B cell (primary cell): ENCODE measurements at regions not wholly inside any gene's neighbourhood (a gene's known extent, or its start where the extent isn't known, plus 50 kb on each side); places are given as distances from the start of the nearest gene placed in this dataset.

Experiments used
- ATAC-seq: fragments of 200-7000 bp; cut with Tn5 transposase; one replicate; pipeline ENCODE4 v1.10.0; 2021; ENCODE audit warnings: low read depth, mild to moderate bottlenecking, moderate number of reproducible peaks, moderate library complexity
- CTCF ChIA-PET: fragments of 350-600 bp; sonication (Branson Sonifier 250); formaldehyde crosslinking; loops from one replicate; lab custom pipeline; 2021; ENCODE audit warnings: antibody characterized with exemption, inconsistent platforms; lab: Charles Lee
- POLR2A ChIA-PET: fragments of 350-600 bp; sonication (Branson Sonifier 250); formaldehyde crosslinking; loops from one replicate; lab custom pipeline; 2021; ENCODE audit warnings: antibody characterized with exemption; lab: Charles Lee
- DNase-seq: peaks from one replicate; pipeline ENCODE4 v3.0.0; 2013
- H2AFZ ChIP-seq: 2 replicates; pipeline ENCODE4 v1.6.1; 2012; ENCODE audit warnings: mild to moderate bottlenecking, low read depth, low read length; ENCODE audit not compliant: insufficient read depth, poor library complexity, severe bottlenecking
- H3K27ac ChIP-seq, 2 donors: 1 replicate in 1 of 2; 2 replicates in 1 of 2; pipeline ENCODE4 v1.5.1; 2012 to 2013; ENCODE audit warnings: low read length in 2 of 2, mild to moderate bottlenecking in 2 of 2, moderate library complexity in 1 of 2
- H3K27me3 ChIP-seq, 4 experiments: fragments of 200-600 bp in 1 of 4; sonication (generic) in 1 of 4; replicated peaks in 1 of 4; 1 replicate in 2 of 4; 2 replicates in 2 of 4; pipeline versions ENCODE4 v1.6.1 to v1.7.0; 2013 to 2016; ENCODE audit warnings: low read length in 3 of 4, mild to moderate bottlenecking in 2 of 4, mixed read lengths in 1 of 4, moderate library complexity in 1 of 4; ENCODE audit not compliant: insufficient read depth in 4 of 4, control insufficient read depth in 3 of 4; ENCODE audit errors: control extremely low read depth in 1 of 4
- H3K36me3 ChIP-seq, 2 experiments: replicated peaks in 1 of 2; 1 replicate in 1 of 2; 2 replicates in 1 of 2; pipeline versions ENCODE4 v1.6.1 to v1.7.1; 2013; ENCODE audit warnings: low read length in 1 of 2; ENCODE audit not compliant: insufficient read depth in 2 of 2, control insufficient read depth in 1 of 2; ENCODE audit errors: control extremely low read depth in 1 of 2, extremely low read depth in 1 of 2
- H3K4me1 ChIP-seq, 2 donors: fragments of 200-600 bp in 1 of 2; sonication (generic) in 1 of 2; 1 replicate in 1 of 2; 2 replicates in 1 of 2; pipeline versions ENCODE4 v1.5.1 to v1.6.1; 2013 to 2017; ENCODE audit warnings: low read length in 2 of 2; ENCODE audit not compliant: control insufficient read depth in 2 of 2, insufficient read depth in 2 of 2
- H3K4me2 ChIP-seq: replicated peaks from 2 replicates; pipeline ENCODE3; 2012; ENCODE audit warnings: mild to moderate bottlenecking, low read depth, low read length; ENCODE audit not compliant: poor library complexity, severe bottlenecking
- H3K4me3 ChIP-seq, 5 experiments: fragments of 200-600 bp in 1 of 5; sonication (generic) in 1 of 5; 1 replicate in 3 of 5; 2 replicates in 2 of 5; pipeline versions ENCODE4 v1.5.1 to v1.7.0; 2011 to 2016; ENCODE audit warnings: low read length in 4 of 5, mild to moderate bottlenecking in 4 of 5, low read depth in 2 of 5, control low read depth in 1 of 5, moderate library complexity in 1 of 5; ENCODE audit not compliant: insufficient read depth in 1 of 5; ENCODE audit errors: control extremely low read depth in 1 of 5, extremely low read depth in 1 of 5
- H3K79me2 ChIP-seq: fragments of 200-600 bp; sonication (generic); one replicate; pipeline ENCODE4 v1.6.0; 2016; ENCODE audit warnings: low read length; ENCODE audit not compliant: control insufficient read depth, insufficient read depth
- H3K9ac ChIP-seq: fragments of 200-600 bp; sonication (generic); 2 replicates; pipeline ENCODE4 v1.6.1; 2017; ENCODE audit warnings: mild to moderate bottlenecking, low read length, moderate library complexity
- H3K9me3 ChIP-seq, 3 donors: one replicate each; pipeline versions ENCODE4 v1.6.1 to v1.7.1; 2013; ENCODE audit warnings: low read length in 2 of 3; ENCODE audit not compliant: control insufficient read depth in 2 of 3, insufficient read depth in 1 of 3; ENCODE audit errors: control extremely low read depth in 1 of 3
- H4K20me1 ChIP-seq: 2 replicates; pipeline ENCODE4 v1.6.0; 2012; ENCODE audit warnings: mild to moderate bottlenecking, low read length; ENCODE audit not compliant: insufficient read depth, control insufficient read depth, poor library complexity, severe bottlenecking
- H3K27ac Mint-ChIP-seq: one replicate; pipeline ENCODE4 v1.8.0; 2021; ENCODE audit warnings: mixed read lengths
- H3K27me3 Mint-ChIP-seq: one replicate; pipeline ENCODE4 v1.8.0; 2021; ENCODE audit warnings: mixed read lengths
- H3K4me1 Mint-ChIP-seq: one replicate; pipeline ENCODE4 v1.8.0; 2021; ENCODE audit warnings: mixed read lengths
- H3K4me3 Mint-ChIP-seq: one replicate; pipeline ENCODE4 v1.8.0; 2021; ENCODE audit warnings: mixed read lengths
- H3K9me3 Mint-ChIP-seq: one replicate; pipeline ENCODE4 v1.8.0; 2022; ENCODE audit warnings: mixed read lengths; ENCODE audit not compliant: insufficient read depth
- EZH2 ChIP-seq: IDR thresholded peaks from 2 replicates; pipeline ENCODE4 v1.6.1; 2012; ENCODE audit warnings: borderline replicate concordance, low read depth, mild to moderate bottlenecking, moderate library complexity, low read length; ENCODE audit not compliant: insufficient read depth, poor library complexity, severe bottlenecking
- WGBS: methylation state at CpG from one replicate; pipeline ENCODE4 v1.1.5; 2013; ENCODE audit warnings: missing lambda C conversion rate; ENCODE audit not compliant: insufficient coverage; 5-methylcytosine and 5-hydroxymethylcytosine counted together
- intact Hi-C: fragments of 100-400 bp; cut with micrococcal nuclease; formaldehyde crosslinking; loops from one replicate; pipeline ENCODE4 v1.10.0; 2022
- TF ChIP-seq, protein P1 (sequence below): fragments of 200-600 bp; IDR thresholded peaks from one replicate; pipeline ENCODE4 v1.8.0; 2022; ENCODE audit warnings: antibody characterized with exemption, mild to moderate bottlenecking

DNA sequence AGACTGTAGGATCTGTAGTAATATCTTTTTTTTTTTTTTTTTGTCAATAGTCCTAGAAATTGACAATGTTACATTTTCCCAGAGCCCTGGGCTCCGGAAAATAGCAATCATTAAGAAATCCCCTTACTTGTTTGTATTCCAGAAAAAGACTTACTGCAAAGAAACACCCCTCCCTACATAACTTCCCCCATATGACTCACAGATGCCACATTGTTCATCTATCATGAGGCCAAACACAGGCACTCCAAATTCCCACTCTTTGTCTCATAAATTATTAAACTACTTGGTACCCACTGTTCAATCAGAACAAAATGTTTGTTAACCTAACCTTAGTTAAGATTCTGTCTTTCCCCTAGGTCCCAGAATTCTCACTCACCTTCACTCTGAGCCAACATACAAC, 53.5 kb downstream of the TEX51 start:
- WGBS = 100% methylated on average over 1 of the region's 1 CpG
- Mint-ChIP-seq H3K4me1 (no peaks in the 10 kb centered on the region), H3K9me3 (no peaks in the 10 kb centered on the region), H3K27me3 (peaks cover 24% of the 10 kb centered on the region), H3K27ac (no peak overlapping the region), H3K4me3 (no peak overlapping the region)
- no peaks in the 10 kb centered on the region for H3K9me3 ChIP-seq
- peaks cover 0 to 12% (median 0%) of the 10 kb centered on the region in 4 experiments for H3K27me3 ChIP-seq
- no peak for TF ChIP-seq EZH2
- TF ChIP-seq, protein P1, sequence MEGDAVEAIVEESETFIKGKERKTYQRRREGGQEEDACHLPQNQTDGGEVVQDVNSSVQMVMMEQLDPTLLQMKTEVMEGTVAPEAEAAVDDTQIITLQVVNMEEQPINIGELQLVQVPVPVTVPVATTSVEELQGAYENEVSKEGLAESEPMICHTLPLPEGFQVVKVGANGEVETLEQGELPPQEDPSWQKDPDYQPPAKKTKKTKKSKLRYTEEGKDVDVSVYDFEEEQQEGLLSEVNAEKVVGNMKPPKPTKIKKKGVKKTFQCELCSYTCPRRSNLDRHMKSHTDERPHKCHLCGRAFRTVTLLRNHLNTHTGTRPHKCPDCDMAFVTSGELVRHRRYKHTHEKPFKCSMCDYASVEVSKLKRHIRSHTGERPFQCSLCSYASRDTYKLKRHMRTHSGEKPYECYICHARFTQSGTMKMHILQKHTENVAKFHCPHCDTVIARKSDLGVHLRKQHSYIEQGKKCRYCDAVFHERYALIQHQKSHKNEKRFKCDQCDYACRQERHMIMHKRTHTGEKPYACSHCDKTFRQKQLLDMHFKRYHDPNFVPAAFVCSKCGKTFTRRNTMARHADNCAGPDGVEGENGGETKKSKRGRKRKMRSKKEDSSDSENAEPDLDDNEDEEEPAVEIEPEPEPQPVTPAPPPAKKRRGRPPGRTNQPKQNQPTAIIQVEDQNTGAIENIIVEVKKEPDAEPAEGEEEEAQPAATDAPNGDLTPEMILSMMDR = no peak
- ATAC-seq (no peak), DNase-seq (no peak)
- H3K4me1 ChIP-seq = no peaks in the 10 kb centered on the region
- no peaks in the 10 kb centered on the region for H4K20me1 ChIP-seq
- H3K9ac ChIP-seq = no peak overlapping the region
- CTCF ChIA-PET = no interaction called here
- POLR2A ChIA-PET = no interaction called here
- no peak overlapping the region for H3K4me3 ChIP-seq
- H3K36me3 ChIP-seq = no peaks in the 10 kb centered on the region
- no peak overlapping the region for H3K4me2 ChIP-seq
- no peaks in the 10 kb centered on the region for H3K79me2 ChIP-seq
- no peak overlapping the region for H3K27ac ChIP-seq
- no peak overlapping the region for H2AFZ ChIP-seq
- intact Hi-C loops = no loop called here

DNA sequence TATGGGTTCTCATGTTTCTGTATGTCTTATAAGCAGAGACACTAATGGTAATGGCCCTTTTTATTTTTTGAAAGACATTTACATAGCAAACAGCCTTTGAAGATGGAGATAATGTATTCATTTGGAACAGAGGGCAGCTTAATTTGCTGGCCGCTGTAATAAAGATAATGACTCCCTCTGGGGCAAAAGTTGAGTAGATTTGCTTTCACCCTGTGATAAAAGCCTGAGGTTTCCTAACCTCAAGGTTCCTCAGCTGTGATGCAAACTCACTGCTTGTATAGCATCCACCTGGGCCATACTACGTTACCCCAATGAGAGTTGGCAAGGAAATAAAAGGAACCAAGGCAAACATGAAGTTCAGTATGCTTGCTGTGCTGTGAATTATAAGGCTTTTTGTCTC, 54.8 kb downstream of the TEX51 start:
- Histone ChIP-seq H3K4me1 (no peaks in the 10 kb centered on the region), H3K27me3 (peaks cover 0 to 12% (median 0%) of the 10 kb centered on the region in 4 experiments), H3K27ac (no peak overlapping the region), H3K9me3 (no peaks in the 10 kb centered on the region), H3K4me2 (no peak overlapping the region), H2AFZ (no peak overlapping the region), H3K79me2 (no peaks in the 10 kb centered on the region), H3K9ac (no peak overlapping the region), H3K36me3 (no peaks in the 10 kb centered on the region), H4K20me1 (no peaks in the 10 kb centered on the region), H3K4me3 (no peak overlapping the region)
- Mint-ChIP-seq H3K9me3 (no peaks in the 10 kb centered on the region), H3K4me3 (no peak overlapping the region), H3K27me3 (peaks cover 33% of the 10 kb centered on the region), H3K27ac (no peak overlapping the region), H3K4me1 (no peaks in the 10 kb centered on the region)
- TF ChIP-seq, protein P1 = no peak
- no peak for TF ChIP-seq EZH2
- intact Hi-C loops = no loop called here
- WGBS = no CpG with 5 or more reads among the region's 2 CpGs
- ChIA-PET POLR2A (no interaction called here), CTCF (no interaction called here)
- DNase-seq = no peak
- no peak for ATAC-seq
